HL-60/S4 (cell line): ENCODE measurements at regions not wholly inside any gene's neighbourhood (a gene's known extent, or its start where the extent isn't known, plus 50 kb on each side); places are given as distances from the start of the nearest gene placed in this dataset.
"Not testable (repeated sequence)": the region's sequence is repeated elsewhere in the genome, so short reads cannot be mapped to it uniquely, and the experiment has no call there.

Experiments
- in situ Hi-C: fragments of 300-500 bp; cut with MboI; formaldehyde crosslinking; loops from 2 replicates; pipeline ENCODE4 v1.14.3; 2022; ENCODE audit warnings: low sequenced_read_pairs

DNA sequence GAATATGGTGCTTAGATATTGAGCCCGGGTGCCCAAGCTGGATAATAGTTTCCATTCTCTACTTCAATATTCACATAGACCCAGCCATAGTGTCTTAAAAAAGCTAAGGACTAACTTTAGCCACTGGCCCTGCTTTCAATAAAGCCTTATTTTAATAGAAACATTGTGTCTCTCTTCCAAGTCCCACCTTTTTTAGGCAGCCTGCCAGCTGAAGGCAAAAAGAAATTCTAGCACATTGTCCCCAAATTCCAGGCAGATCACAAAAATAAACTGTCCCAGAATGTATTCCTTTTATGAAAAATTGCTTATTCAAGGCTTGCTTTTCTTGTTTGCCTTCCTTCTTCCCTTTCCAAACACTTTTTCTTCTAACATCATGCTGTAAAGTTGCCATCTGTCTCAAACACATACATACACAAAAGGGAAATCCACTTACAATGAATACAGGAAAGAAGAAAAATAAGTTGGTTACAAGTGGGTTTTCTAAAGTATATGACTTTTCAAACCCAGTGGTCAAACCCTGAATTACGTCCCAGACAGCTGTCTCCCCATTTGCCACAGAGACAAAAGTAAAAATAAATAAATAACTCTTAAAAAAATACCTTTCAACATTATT is 778.5 kb downstream of the BCL11A start:
- in situ Hi-C loops = no loop called here

DNA sequence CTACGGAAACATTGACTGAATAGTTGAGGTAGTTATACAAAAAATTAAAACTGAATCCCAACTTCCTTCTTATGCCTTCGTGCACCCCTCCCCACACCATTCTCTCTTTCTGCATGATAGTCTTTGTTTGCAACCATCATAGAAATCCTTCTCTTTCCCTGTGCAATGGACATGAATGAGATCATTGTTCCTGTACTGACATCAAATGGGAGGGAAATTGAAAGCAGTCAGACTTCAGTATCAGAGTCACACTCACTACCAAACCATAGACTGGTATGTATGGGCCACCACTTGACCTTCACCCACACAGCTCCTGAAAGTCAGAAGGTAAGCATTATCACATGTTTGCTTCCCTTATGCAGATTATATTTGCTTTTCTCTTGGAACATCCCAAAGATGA is 782.8 kb downstream of the BCL11A start:
- in situ Hi-C loops = no loop called here

DNA sequence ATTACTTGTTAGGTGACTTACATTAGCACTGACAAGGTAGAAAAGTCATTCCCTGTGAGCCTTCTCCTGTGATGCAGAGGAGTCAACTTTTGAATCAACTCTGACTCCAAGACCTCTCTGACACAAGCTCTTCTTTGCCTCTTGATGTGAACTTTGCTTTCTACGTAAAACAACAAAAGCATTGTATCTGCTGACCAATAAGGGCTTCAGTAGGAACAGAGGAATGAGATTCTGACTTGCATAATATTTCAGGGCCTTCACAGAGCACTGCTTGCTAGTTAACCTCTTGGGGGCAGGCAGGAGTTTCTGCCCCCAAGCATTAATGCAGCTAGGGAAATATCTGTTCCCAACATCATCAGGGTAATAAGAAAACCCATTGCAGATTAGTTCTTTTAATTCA is 791.5 kb downstream of the BCL11A start:
- in situ Hi-C loops = no loop called here

DNA sequence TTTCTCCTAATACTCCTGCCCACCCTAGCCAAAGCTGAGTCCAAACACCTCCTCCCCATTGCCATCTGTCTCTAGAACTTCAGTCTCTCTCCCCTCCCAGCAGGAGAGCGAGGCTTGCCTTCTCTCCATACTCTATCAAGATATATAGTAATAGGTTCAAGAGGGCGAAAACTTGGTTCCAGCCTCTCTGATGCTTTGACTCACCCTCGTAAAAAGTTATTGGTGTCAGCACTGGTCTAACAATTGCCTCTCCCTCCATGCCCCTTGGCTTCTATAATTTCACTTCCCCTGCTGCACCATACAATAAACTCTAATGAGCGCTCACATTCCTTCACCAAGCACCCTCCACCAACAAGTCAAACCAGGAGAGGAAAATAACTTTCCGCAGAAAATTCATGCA is 797.3 kb downstream of the BCL11A start:
- in situ Hi-C loops = no loop called here

DNA sequence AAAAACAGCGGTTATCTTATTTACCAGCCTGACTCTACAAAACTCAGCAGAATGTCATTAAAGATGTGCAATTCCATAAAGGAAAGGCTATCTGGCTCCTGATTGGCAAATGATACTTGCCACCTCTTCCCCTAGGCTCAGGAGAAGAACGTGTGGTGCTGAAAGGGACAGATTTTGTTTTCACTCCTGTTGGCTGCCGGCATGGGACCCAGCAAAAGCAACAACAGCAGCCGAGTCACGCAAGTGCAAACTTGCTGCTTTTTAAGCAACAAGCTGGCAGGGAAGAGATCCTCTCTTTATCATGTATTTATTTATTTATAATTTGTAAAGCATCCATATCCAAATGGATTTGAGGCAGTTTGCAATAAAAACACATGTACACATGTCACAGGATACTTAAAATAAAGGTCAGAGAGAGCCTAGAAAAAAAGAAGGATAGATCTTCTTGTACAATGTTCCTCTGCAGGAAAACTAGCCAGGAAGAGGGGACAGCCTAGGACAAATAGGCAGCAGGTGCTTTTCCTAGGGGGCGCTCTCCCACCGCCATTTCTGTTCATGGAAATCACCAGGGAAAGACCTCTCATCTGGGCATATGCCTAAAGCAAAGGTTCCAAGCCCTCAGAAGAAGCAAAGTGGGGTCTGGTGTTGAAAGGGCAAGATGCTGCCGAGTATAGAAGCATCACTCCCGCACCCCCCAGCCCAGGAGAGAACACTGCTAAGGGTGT is 799.3 kb downstream of the BCL11A start:
- in situ Hi-C loops = no loop called here

DNA sequence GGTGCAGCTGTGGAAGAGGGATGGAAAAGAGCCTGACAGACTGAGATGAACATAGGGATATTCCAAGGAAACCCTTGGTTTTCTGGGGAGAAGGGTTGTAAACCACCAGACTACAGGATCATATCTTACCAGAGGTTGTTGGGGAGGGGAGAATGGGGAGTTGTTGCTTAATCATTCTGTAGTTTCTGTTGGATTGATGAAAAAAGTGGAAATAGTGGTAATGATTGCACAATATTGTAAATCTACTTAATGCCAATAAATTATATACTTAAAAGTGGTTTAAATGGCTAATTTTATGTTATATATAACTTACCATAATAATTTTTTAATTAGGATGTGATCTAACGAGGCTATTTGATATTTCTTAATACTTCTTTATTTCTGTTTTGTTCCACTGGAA is 800.9 kb downstream of the BCL11A start:
- in situ Hi-C loops = no loop called here

GRCh38 chr2:59752071-59752470 is 801.4 kb downstream of the BCL11A start:
- in situ Hi-C loops = no loop called here

DNA sequence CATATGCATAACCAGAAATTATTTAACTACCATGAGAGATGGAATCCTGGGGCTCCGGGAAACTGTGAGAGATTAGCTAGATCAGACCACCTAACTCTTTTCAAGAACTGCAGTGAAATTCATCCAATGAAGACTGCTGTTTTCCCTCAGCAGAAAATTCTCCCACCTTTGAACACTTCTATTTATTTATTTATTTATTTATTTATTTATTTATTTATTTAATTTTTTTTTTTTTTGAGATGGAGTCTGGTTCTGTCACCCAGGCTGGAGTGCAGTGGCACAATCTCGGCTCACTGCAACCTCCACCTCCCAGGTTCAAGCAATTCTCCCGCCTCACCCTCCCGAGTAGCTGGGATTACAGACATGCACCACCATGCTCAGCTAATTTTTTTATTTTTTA is 802.2 kb downstream of the BCL11A start:
- in situ Hi-C loops = not testable (repeated sequence)

DNA sequence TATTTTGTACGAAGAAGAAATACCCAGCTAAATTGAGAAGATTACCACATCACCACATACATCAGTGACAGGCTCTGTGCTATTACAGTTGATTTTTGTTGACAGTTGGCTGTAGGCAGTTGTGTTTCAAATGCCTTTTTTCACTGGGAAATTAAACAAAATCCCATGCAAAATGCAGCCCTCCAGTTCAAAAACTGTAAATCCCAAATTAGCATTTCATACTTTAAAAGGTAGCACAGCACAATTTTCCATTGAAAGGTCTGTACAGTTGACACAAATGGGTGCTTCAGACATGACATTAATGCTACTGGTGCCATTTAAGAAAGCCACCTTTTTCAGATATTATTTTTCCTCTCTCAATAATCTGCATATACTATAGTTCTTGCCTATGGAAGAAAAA is 807.2 kb downstream of the BCL11A start:
- in situ Hi-C loops = no loop called here

GRCh38 chr2:59745085-59745484 is 808.4 kb downstream of the BCL11A start:
- in situ Hi-C loops = no loop called here

- in situ Hi-C loops = no loop called here
Observed at GRCh38 chr2:59744436-59744835, 809.0 kb downstream of the BCL11A start.

- in situ Hi-C loops = no loop called here
Observed at GRCh38 chr2:59741840-59742239, 811.6 kb downstream of the BCL11A start.

GRCh38 chr2:59739166-59739565 is 814.3 kb downstream of the BCL11A start:
- in situ Hi-C loops = no loop called here

DNA sequence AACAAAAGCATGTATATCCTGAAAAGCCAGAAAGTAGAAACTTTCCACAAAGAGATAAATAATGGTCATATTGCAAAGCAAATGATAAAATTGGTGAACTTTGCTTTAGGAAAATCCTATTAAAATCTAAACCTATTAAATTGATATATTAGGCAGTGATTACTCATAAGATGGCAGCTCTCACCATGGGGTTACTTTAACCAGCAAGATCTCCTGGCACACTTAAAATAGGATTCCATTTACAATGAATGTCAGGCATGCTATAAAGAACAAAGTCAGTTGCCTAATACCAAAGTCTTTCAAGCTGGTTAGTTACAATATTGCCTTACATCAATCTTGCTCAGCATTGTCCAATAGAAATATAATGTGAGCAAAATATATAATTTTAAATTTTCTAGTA is 816.2 kb downstream of the BCL11A start:
- in situ Hi-C loops = no loop called here

GRCh38 chr2:59734743-59735142 is 818.7 kb downstream of the BCL11A start:
- in situ Hi-C loops = no loop called here

DNA sequence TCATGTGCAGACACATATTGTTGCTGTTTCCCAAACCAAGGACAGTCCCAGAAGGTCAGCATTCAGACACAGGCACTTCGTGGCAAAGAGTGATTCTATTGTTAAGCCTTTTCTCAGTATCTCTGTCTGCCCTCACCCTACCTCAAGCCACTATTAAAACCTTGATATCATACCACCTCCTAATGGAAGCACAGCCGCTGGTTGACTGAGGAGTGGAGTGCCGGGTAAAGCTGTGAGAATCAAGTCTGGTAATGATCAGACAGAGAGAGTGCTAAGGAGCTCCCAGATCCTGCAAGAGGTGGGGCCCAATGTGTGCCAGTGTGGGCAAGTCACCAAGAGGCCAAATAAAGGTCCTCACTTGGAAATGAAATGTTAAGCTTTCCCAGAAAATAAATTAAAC is 819.5 kb downstream of the BCL11A start:
- in situ Hi-C loops = no loop called here

DNA sequence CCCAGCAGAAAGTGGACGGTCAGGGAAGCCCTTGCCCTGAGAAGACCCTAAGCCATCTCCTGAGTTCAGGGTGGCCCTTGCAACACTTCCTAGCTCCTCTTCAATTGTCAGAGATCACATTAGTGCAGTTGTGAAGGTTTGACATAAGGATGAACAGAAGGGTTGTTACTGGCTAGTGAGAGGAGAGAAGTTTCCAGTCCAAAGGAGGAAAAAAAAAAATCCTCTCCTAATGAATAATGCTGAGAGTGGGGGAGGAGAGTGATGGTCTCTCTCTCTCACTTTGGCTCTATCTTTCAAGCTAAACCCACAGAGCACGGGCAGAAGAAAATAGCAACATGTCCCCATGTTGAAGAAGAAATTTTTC is 819.9 kb downstream of the BCL11A start:
- in situ Hi-C loops = no loop called here

- in situ Hi-C loops = no loop called here
Observed at GRCh38 chr2:59732871-59733566, 820.4 kb downstream of the BCL11A start.

- in situ Hi-C loops = no loop called here
Observed at GRCh38 chr2:59727121-59727590, 826.3 kb downstream of the BCL11A start.

- in situ Hi-C loops = no loop called here
Observed at GRCh38 chr2:59726228-59727120, 827.0 kb downstream of the BCL11A start.

DNA sequence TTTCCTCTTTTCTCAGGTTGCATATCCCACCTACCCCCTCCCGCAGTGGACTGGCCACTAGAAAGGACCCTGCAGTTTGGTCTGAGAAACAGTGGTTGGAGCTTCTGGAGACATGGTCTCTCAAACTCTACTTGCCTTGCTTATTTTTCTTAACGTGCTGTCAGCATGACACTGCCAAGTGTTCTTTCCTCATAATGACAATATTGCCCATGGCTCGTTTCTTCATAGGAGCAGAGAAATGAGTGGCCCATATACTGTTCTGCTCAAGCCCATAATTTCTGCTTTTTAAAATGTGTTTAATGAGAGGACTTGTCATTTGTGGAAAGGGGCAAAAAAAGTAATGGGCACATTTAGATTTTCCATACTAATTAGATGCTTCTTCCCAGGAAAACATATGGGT is 828.7 kb downstream of the BCL11A start:
- in situ Hi-C loops = no loop called here
